ENCODE measurements at regions not wholly inside any gene's neighbourhood (a gene's known extent, or its start where the extent isn't known, plus 50 kb on each side); places are given as distances from the start of the nearest gene placed in this dataset.

DNA sequence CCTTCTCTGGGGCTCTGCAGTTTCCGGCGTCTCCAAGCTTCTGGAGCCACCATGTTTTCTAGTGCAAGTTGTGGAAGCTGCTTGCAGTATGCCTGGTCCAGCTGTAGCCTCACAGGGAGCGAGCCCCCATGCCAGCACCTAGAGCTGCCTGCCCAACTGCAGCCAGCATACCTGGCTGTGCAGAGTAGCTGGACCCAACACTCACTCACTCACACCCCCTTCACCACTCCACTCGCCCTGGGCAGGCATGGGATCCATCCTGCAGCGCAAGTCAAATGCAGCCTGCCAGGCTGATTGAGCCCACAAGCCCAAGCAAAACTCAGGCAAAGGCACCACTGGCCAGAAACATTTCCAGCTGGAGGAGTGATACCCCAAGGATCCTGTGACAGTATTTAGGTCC, 797.3 kb downstream of the SLC16A7 start:
- TF ChIP-seq EZH2 (IDR thresholded peaks at IDR 0.05; ENCODE audit: low read length, missing control alignments), result no peak
- no peak for TF ChIP-seq CTCF (conservative IDR thresholded peaks at IDR 0.05 in 1 of 2, IDR thresholded peaks at IDR 0.05 in 1 of 2; ENCODE audit: low read depth in 1 of 2, low read length in 2 of 2)

Measured in fibroblast of lung (primary cell).